GM21619 (cell line): ENCODE measurements at regions not wholly inside any gene's neighbourhood (a gene's known extent, or its start where the extent isn't known, plus 50 kb on each side); places are given as distances from the start of the nearest gene placed in this dataset.

ENCODE experiments used
- ATAC-seq: cut with Tn5 transposase; IDR thresholded peaks from one replicate; pipeline ENCODE4 v1.9.1; 2021; ENCODE audit not compliant: unreplicated experiment

GRCh38 chr10:123587110-123587509, 79.0 kb upstream of the GPR26 start:
- ATAC-seq, result no peak

DNA sequence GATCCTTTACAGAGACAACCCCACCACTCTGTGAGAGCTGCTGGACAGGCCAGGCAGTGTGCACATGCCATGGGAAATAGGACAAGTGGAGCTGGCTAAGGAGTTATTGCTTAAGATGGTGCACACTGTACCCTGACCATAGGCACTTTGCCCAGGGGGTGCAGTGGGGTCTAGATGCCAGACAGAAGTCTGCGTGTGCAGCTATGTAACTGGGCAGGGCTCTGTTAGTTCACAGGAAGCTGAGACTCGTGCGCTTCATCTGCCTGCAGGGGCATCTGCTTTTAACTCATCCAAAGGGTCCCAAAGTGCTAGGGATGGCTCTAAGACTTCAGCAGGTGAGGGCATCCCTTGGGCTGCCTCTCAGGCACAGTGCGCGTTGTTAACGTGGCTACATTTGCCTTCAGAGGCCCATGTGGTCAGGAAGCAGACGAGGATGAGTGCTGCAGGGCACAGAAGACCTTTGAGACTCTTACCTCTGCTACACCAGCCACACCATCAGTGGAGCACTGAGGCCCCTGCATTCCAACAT, 77.7 kb upstream of the GPR26 start:
- no peak for ATAC-seq

GRCh38 chr10:123595661-123596060, 70.5 kb upstream of the GPR26 start:
- ATAC-seq, result no peak

DNA sequence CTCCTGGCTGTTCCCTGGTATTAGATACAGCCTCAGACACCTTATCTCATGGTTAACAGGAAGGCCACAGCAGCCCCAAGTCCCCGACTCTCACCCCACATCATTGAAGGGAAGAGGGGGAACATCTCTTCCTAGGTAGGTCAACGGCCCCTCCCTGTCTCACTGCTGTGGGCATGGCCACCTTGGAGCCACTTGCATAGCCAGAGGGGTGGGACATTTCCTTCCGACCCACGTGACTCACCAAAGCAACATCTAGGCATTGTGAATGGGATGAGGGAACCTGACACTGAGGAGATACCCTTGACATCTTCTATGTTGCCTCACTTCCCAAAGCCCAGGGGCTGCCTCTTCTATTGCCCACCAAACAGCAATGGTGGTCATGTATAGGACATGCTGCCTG, 68.5 kb upstream of the GPR26 start:
- ATAC-seq, result no peak

GRCh38 chr10:123599366-123599849, 66.7 kb upstream of the GPR26 start:
- ATAC-seq, result no peak

GRCh38 chr10:123600177-123600576, 66.0 kb upstream of the GPR26 start:
- ATAC-seq, result no peak

- no peak for ATAC-seq
Observed at GRCh38 chr10:123603130-123603529, 63.0 kb upstream of the GPR26 start.

GRCh38 chr10:123604506-123604905, 61.6 kb upstream of the GPR26 start:
- ATAC-seq, result no peak

DNA sequence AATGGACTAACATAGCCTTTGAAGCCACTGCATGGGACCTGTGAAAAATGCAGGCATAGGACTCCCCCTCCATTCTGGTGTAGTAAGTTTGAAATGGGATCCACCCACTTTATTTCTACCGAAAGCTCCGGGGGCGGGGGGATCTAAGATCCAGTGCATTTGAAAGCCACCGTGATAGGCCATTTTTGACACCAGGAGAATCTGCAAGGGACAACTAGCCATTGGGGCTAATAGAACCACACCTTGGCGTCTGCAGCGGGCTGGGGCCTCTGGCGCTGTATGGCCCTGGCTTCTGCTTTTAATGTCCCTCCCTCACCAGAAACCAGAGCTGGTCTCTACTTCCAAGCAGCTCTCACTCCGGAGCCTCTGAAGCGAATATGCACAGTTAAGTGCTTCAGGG, 60.1 kb upstream of the GPR26 start:
- no peak for ATAC-seq

- ATAC-seq, result no peak
Observed at GRCh38 chr10:123606955-123607354, 59.2 kb upstream of the GPR26 start.

- no peak for ATAC-seq
Observed at GRCh38 chr10:123607386-123607785, 58.8 kb upstream of the GPR26 start.

DNA sequence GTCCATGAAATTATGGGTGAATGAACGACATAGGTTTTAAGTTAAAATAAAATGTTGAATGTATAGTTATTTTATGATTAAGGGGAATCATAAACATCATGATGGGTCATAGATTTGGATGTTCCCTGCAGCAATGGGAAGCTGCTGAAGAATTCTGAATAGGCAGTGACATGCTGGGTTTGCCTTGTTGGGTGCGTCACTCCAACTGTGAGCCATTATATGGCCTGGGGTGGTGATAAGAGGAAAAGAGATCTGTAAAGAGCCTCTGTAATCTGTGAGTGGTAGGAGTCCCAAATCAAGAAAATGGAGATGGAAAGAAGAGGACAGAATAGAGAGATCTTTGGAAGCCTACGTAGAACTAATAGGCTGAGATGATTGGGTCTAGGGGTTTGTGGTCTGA, 58.1 kb upstream of the GPR26 start:
- no peak for ATAC-seq

- ATAC-seq, result no peak
Observed at GRCh38 chr10:123611243-123611642, 54.9 kb upstream of the GPR26 start.

- no peak for ATAC-seq
Observed at GRCh38 chr10:123611876-123612275, 54.3 kb upstream of the GPR26 start.

DNA sequence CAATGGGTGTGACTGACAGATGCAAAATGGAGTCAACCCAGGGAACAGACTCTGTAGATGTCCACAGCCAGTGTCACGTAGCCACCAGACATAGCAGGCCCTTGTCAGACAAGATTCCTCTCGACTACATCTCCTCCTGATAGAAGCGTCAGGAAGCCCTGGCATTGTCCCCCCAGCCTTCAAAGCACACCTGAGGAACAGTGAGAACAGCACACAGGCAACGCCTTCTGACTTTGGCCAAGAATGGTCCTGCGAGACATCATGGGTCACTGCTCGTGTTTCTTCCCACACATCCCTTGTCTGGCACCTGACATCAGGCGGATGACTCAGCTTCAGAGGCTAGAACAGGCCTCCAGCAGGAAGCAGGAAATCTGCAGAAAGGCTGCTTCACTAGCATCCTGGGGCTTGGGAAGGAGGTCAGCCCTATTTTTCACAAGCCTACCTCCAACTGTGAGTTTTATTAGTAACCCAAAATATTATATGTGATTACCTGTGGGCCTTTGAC, 52.8 kb upstream of the GPR26 start:
- ATAC-seq, result no peak

- no peak for ATAC-seq
Observed at GRCh38 chr10:123614888-123615287, 51.3 kb upstream of the GPR26 start.
